Type B pancreatic cell (in vitro differentiated cells): ENCODE measurements at regions not wholly inside any gene's neighbourhood (a gene's known extent, or its start where the extent isn't known, plus 50 kb on each side); places are given as distances from the start of the nearest gene placed in this dataset.

ENCODE experiments used
- DNase-seq: peaks from one replicate; pipeline ENCODE4 v3.0.0; 2021; ENCODE audit warnings: mixed read lengths; ENCODE audit not compliant: unreplicated experiment; ENCODE audit errors: extremely low spot score
- H3K27ac Mint-ChIP-seq: 2 replicates; pipeline ENCODE4 v1.8.0; 2021; ENCODE audit warnings: mild to moderate bottlenecking, mixed read lengths
- H3K27me3 Mint-ChIP-seq: 2 replicates; pipeline ENCODE4 v1.8.0; 2021; ENCODE audit warnings: mixed read lengths
- H3K36me3 Mint-ChIP-seq: 2 replicates; pipeline ENCODE4 v1.8.0; 2021; ENCODE audit warnings: mixed read lengths
- H3K4me1 Mint-ChIP-seq: one replicate; pipeline ENCODE4 v1.8.0; 2021; ENCODE audit warnings: mixed read lengths; ENCODE audit not compliant: unreplicated experiment
- H3K4me3 Mint-ChIP-seq: 2 replicates; pipeline ENCODE4 v1.8.0; 2021; ENCODE audit warnings: mild to moderate bottlenecking, mixed read lengths
- H3K9me3 Mint-ChIP-seq: 2 replicates; pipeline ENCODE4 v1.8.0; 2021; ENCODE audit warnings: mixed read lengths
- CTCF ChIP-seq: fragments of 200-600 bp; sonication (generic); conservative IDR thresholded peaks from 2 replicates; pipeline ENCODE4 v1.5.0; 2021; ENCODE audit warnings: antibody characterized with exemption, mild to moderate bottlenecking

DNA sequence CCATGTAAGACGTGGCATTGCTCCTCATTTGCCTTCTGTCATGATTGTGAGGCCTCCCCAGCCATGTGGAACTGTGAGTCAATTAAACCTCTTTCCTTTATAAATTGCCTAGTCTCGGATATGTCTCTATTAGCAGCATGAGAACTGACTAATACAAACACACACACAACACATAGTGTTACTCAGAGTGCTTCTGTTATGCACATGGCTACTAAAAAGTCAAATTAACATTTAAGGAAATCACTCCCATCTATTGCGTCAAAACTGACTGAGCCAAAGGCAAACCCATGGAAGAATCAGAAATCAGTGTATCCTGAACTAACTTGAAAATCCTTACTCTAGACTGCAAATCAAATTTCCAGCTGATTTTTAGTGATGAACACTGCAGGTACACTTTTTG, 209.2 kb downstream of the RBM26 start:
- DNase-seq, result no peak
- Mint-ChIP-seq H3K4me3 (no peak overlapping the region), H3K9me3 (no peaks in the 10 kb centered on the region), H3K4me1 (no peaks in the 10 kb centered on the region), H3K27ac (no peak overlapping the region), H3K36me3 (no peaks in the 10 kb centered on the region), H3K27me3 (no peaks in the 10 kb centered on the region)
- no peak for TF ChIP-seq CTCF

DNA sequence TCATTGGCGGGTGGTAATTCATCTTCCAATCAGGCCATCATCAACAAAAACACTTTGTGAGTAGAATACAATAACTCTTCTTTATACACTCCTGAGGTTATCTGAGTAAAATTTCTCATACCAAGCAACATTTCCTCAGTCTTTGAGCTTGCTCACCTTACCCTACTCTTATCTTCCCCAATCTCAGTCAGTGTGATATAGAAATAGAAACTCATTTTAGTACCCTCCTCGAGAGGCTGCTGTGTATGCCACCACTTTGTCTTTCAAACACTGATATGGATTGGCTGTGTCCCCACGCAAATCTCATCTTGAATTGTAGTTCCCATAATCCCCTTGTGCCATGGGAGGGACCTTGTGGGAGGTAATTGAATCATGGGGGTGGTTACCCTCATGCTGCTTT, 209.7 kb downstream of the RBM26 start:
- Mint-ChIP-seq H3K36me3 (no peaks in the 10 kb centered on the region), H3K4me3 (no peak overlapping the region), H3K9me3 (no peaks in the 10 kb centered on the region), H3K27ac (no peak overlapping the region), H3K27me3 (no peaks in the 10 kb centered on the region), H3K4me1 (no peaks in the 10 kb centered on the region)
- TF ChIP-seq CTCF, result no peak
- no peak for DNase-seq

- Mint-ChIP-seq H3K4me3 (no peak overlapping the region), H3K4me1 (no peaks in the 10 kb centered on the region), H3K27me3 (no peaks in the 10 kb centered on the region), H3K36me3 (no peaks in the 10 kb centered on the region), H3K27ac (no peak overlapping the region), H3K9me3 (no peaks in the 10 kb centered on the region)
- no peak for TF ChIP-seq CTCF
- DNase-seq, result no peak
Measured at GRCh38 chr13:79194727-79195126, 211.3 kb downstream of the RBM26 start.

- DNase-seq, result no peak
- Mint-ChIP-seq H3K4me1 (no peaks in the 10 kb centered on the region), H3K9me3 (no peaks in the 10 kb centered on the region), H3K27me3 (peaks cover 1% of the 10 kb centered on the region), H3K36me3 (no peaks in the 10 kb centered on the region), H3K4me3 (no peak overlapping the region), H3K27ac (no peak overlapping the region)
- TF ChIP-seq CTCF, result no peak
Measured at GRCh38 chr13:79194272-79194671, 211.8 kb downstream of the RBM26 start.

- Mint-ChIP-seq H3K4me1 (no peaks in the 10 kb centered on the region), H3K36me3 (no peaks in the 10 kb centered on the region), H3K4me3 (no peak overlapping the region), H3K27ac (no peak overlapping the region), H3K27me3 (peaks cover 4% of the 10 kb centered on the region), H3K9me3 (no peaks in the 10 kb centered on the region)
- DNase-seq, result no peak
- no peak for TF ChIP-seq CTCF
Measured at GRCh38 chr13:79191501-79191900, 214.6 kb downstream of the RBM26 start.

DNA sequence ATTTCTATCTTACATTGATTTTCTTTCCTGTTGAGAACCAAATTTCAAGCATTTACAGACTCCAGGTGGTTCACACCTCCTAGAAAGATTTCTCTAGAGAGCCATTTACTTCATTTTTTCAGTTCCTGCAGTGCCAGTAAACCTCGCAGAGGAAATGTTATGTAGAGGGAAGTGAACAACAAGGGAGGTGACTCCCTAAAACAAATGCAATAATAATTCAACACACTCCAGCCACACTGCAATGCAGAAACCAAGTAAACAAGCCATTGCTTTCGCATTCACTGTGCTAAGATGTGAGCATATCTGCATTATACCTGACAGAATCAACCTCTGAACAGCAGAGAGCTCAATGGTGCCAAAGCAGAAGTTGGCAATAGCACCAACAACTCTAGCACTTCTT, 215.1 kb downstream of the RBM26 start:
- Mint-ChIP-seq H3K4me3 (no peak overlapping the region), H3K27ac (no peak overlapping the region), H3K36me3 (no peaks in the 10 kb centered on the region), H3K9me3 (no peaks in the 10 kb centered on the region), H3K4me1 (no peaks in the 10 kb centered on the region), H3K27me3 (peaks cover 4% of the 10 kb centered on the region)
- TF ChIP-seq CTCF, result no peak
- no peak for DNase-seq
